CD4-positive, alpha-beta T cell treated with Interleukin-4 for 4 hours (primary cell): ENCODE measurements at regions not wholly inside any gene's neighbourhood (a gene's known extent, or its start where the extent isn't known, plus 50 kb on each side); places are given as distances from the start of the nearest gene placed in this dataset.

Experiments
- DNase-seq: peaks from one replicate; pipeline ENCODE4 v3.0.0-alpha.2; 2020

- no peak for DNase-seq
These were observed 977.0 kb downstream of the TFAP2A start for GRCh38 chr6:9437836-9438235.

GRCh38 chr6:9435281-9435680 is 979.6 kb downstream of the TFAP2A start:
- DNase-seq = no peak

- no peak for DNase-seq
These were observed 982.9 kb downstream of the TFAP2A start for GRCh38 chr6:9431945-9432344.

- DNase-seq = no peak
These were observed 986.3 kb downstream of the TFAP2A start for GRCh38 chr6:9428421-9429172.

GRCh38 chr6:9422138-9422537 is 986.8 kb upstream of the SLC35B3 start:
- no peak for DNase-seq

- no peak for DNase-seq
These were observed 985.1 kb upstream of the SLC35B3 start for GRCh38 chr6:9420316-9421015.

GRCh38 chr6:9417400-9417799 is 982.1 kb upstream of the SLC35B3 start:
- no peak for DNase-seq

GRCh38 chr6:9412951-9413559 is 977.7 kb upstream of the SLC35B3 start:
- DNase-seq = no peak

- no peak for DNase-seq
These were observed 973.8 kb upstream of the SLC35B3 start for GRCh38 chr6:9409126-9409525.

- no peak for DNase-seq
These were observed 973.2 kb upstream of the SLC35B3 start for GRCh38 chr6:9408402-9409117.

- DNase-seq = no peak
These were observed 970.5 kb upstream of the SLC35B3 start for GRCh38 chr6:9405825-9406224.

GRCh38 chr6:9405369-9405768 is 970.0 kb upstream of the SLC35B3 start:
- no peak for DNase-seq

- no peak for DNase-seq
These were observed 969.2 kb upstream of the SLC35B3 start for GRCh38 chr6:9404351-9405146.

GRCh38 chr6:9403736-9404135 is 968.4 kb upstream of the SLC35B3 start:
- DNase-seq = no peak

- no peak for DNase-seq
These were observed 966.6 kb upstream of the SLC35B3 start for GRCh38 chr6:9401960-9402359.

- DNase-seq = no peak
These were observed 964.6 kb upstream of the SLC35B3 start for GRCh38 chr6:9399916-9400315.

- DNase-seq = no peak
These were observed 963.5 kb upstream of the SLC35B3 start for GRCh38 chr6:9398767-9399373.

- DNase-seq = no peak
These were observed 962.9 kb upstream of the SLC35B3 start for GRCh38 chr6:9398071-9398766.

- no peak for DNase-seq
These were observed 953.3 kb upstream of the SLC35B3 start for GRCh38 chr6:9388596-9388995.

- no peak for DNase-seq
These were observed 945.2 kb upstream of the SLC35B3 start for GRCh38 chr6:9380568-9380967.

- no peak for DNase-seq
These were observed 938.0 kb upstream of the SLC35B3 start for GRCh38 chr6:9373308-9373707.

- no peak for DNase-seq
These were observed 935.1 kb upstream of the SLC35B3 start for GRCh38 chr6:9370480-9370879.
